ENCODE measurements at regions not wholly inside any gene's neighbourhood (a gene's known extent, or its start where the extent isn't known, plus 50 kb on each side); places are given as distances from the start of the nearest gene placed in this dataset.

DNA sequence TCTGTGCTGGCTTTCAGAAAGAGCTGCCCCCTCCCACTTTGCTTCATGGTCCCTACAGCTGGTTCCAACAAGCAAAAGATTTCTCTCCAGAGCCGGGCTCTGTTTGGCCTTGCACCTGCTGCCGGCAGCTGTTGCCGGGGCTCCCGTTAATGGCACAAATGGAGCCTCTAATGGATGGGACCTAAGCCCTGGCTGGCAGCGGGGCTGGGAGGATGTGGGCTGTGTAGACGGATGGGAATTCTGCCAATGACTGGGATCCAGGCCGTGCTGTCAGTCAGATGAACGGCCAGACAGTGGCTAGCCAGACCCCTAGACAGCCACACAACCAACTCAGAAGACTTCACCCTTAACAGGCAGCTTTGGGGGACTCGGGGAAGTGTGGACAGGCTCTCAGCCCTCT is 88.0 kb downstream of the RPLP1 start:
- CTCF ChIA-PET = no interaction called here
- TF ChIP-seq, protein P1, sequence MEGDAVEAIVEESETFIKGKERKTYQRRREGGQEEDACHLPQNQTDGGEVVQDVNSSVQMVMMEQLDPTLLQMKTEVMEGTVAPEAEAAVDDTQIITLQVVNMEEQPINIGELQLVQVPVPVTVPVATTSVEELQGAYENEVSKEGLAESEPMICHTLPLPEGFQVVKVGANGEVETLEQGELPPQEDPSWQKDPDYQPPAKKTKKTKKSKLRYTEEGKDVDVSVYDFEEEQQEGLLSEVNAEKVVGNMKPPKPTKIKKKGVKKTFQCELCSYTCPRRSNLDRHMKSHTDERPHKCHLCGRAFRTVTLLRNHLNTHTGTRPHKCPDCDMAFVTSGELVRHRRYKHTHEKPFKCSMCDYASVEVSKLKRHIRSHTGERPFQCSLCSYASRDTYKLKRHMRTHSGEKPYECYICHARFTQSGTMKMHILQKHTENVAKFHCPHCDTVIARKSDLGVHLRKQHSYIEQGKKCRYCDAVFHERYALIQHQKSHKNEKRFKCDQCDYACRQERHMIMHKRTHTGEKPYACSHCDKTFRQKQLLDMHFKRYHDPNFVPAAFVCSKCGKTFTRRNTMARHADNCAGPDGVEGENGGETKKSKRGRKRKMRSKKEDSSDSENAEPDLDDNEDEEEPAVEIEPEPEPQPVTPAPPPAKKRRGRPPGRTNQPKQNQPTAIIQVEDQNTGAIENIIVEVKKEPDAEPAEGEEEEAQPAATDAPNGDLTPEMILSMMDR (IDR thresholded peaks at IDR 0.05) = no peak
- TF ChIP-seq SIN3A (IDR thresholded peaks at IDR 0.05; ENCODE audit: borderline replicate concordance, insufficient read depth, low read depth, low read length) = no peak
- no peak for TF ChIP-seq POLR2AphosphoS5 (IDR thresholded peaks at IDR 0.05; ENCODE audit: low read depth, low read length)
- no peak for TF ChIP-seq TCF7L2 (IDR thresholded peaks at IDR 0.05; ENCODE audit: low read depth, low read length)
- TF ChIP-seq, protein P2, sequence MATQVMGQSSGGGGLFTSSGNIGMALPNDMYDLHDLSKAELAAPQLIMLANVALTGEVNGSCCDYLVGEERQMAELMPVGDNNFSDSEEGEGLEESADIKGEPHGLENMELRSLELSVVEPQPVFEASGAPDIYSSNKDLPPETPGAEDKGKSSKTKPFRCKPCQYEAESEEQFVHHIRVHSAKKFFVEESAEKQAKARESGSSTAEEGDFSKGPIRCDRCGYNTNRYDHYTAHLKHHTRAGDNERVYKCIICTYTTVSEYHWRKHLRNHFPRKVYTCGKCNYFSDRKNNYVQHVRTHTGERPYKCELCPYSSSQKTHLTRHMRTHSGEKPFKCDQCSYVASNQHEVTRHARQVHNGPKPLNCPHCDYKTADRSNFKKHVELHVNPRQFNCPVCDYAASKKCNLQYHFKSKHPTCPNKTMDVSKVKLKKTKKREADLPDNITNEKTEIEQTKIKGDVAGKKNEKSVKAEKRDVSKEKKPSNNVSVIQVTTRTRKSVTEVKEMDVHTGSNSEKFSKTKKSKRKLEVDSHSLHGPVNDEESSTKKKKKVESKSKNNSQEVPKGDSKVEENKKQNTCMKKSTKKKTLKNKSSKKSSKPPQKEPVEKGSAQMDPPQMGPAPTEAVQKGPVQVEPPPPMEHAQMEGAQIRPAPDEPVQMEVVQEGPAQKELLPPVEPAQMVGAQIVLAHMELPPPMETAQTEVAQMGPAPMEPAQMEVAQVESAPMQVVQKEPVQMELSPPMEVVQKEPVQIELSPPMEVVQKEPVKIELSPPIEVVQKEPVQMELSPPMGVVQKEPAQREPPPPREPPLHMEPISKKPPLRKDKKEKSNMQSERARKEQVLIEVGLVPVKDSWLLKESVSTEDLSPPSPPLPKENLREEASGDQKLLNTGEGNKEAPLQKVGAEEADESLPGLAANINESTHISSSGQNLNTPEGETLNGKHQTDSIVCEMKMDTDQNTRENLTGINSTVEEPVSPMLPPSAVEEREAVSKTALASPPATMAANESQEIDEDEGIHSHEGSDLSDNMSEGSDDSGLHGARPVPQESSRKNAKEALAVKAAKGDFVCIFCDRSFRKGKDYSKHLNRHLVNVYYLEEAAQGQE (IDR thresholded peaks at IDR 0.05; ENCODE audit: insufficient read depth in 1 of 2, low read depth in 2 of 2, low read length in 1 of 2) = no peak
- no peak for DNase-seq (ENCODE audit: low read depth, low spot score)
- H3K9me3 ChIP-seq (ENCODE audit: control insufficient read depth, insufficient read depth, low read depth, low read length) = no peaks in the 10 kb centered on the region
- ATAC-seq = no peak
- no peaks in the 10 kb centered on the region for H3K36me3 ChIP-seq (ENCODE audit: control insufficient read depth, insufficient read depth, low read length)
- no peak overlapping the region for H3K4me3 ChIP-seq (ENCODE audit: low read depth in 2 of 2, low read length in 2 of 2)
- in situ Hi-C loops (cut with HindIII; ENCODE audit: low pct_unique_long_range_greater_than_20kb, low sequenced_read_pairs) = no loop called here
- intact Hi-C loops (cut with micrococcal nuclease; ENCODE audit: unreplicated experiment) = no loop called here
- POLR2A ChIA-PET = no interaction called here
- no peaks in the 10 kb centered on the region for H3K4me1 ChIP-seq (ENCODE audit: control insufficient read depth, insufficient read depth, low read length)
- peaks cover 3% of the 10 kb centered on the region; the same call in 1 of the 2 replicates for H3K27me3 ChIP-seq (ENCODE audit: control insufficient read depth, insufficient read depth, low read length)
- BruUV-seq (replicated peaks) = no TSS peak
- H3K27ac ChIP-seq (ENCODE audit: low read length) = no peak overlapping the region

- H3K36me3 ChIP-seq (ENCODE audit: control insufficient read depth, insufficient read depth, low read length) = no peaks in the 10 kb centered on the region
- no TSS peak for BruUV-seq (replicated peaks)
- H3K9me3 ChIP-seq (ENCODE audit: control insufficient read depth, insufficient read depth, low read depth, low read length) = no peaks in the 10 kb centered on the region
- POLR2A ChIA-PET = no interaction called here
- peaks cover 3% of the 10 kb centered on the region; the same call in 1 of the 2 replicates for H3K27me3 ChIP-seq (ENCODE audit: control insufficient read depth, insufficient read depth, low read length)
- CTCF ChIA-PET = no interaction called here
- no peak for TF ChIP-seq TCF7L2 (IDR thresholded peaks at IDR 0.05; ENCODE audit: low read depth, low read length)
- TF ChIP-seq SIN3A (IDR thresholded peaks at IDR 0.05; ENCODE audit: borderline replicate concordance, insufficient read depth, low read depth, low read length) = no peak
- TF ChIP-seq, protein P1 (IDR thresholded peaks at IDR 0.05) = no peak
- no peak for TF ChIP-seq POLR2AphosphoS5 (IDR thresholded peaks at IDR 0.05; ENCODE audit: low read depth, low read length)
- TF ChIP-seq, protein P2 (IDR thresholded peaks at IDR 0.05; ENCODE audit: insufficient read depth in 1 of 2, low read depth in 2 of 2, low read length in 1 of 2) = no peak
- H3K4me1 ChIP-seq (ENCODE audit: control insufficient read depth, insufficient read depth, low read length) = no peaks in the 10 kb centered on the region
- in situ Hi-C loops (cut with HindIII; ENCODE audit: low pct_unique_long_range_greater_than_20kb, low sequenced_read_pairs) = no loop called here
- intact Hi-C loops (cut with micrococcal nuclease; ENCODE audit: unreplicated experiment) = no loop called here
- no peak overlapping the region for H3K4me3 ChIP-seq (ENCODE audit: low read depth in 2 of 2, low read length in 2 of 2)
- no peak for DNase-seq (ENCODE audit: low read depth, low spot score)
- no peak for ATAC-seq
- no peak overlapping the region for H3K27ac ChIP-seq (ENCODE audit: low read length)
Measured at GRCh38 chr15:69542028-69542427, 89.4 kb downstream of the RPLP1 start.
